GM23248 (cell line): ENCODE measurements at regions not wholly inside any gene's neighbourhood (a gene's known extent, or its start where the extent isn't known, plus 50 kb on each side); places are given as distances from the start of the nearest gene placed in this dataset.

Source experiments
- DNase-seq: peaks from one replicate; pipeline ENCODE4 v3.0.0-alpha.2; 2015
- H2AFZ ChIP-seq: fragments of 200-600 bp; sonication (generic); 2 replicates; pipeline ENCODE4 v1.6.1; 2016; ENCODE audit warnings: antibody characterized with exemption
- H3F3A ChIP-seq: fragments of 200-600 bp; sonication (generic); 2 replicates; pipeline ENCODE4 v1.6.1; 2016; ENCODE audit warnings: mild to moderate bottlenecking, antibody characterized with exemption, mixed run types; ENCODE audit not compliant: insufficient read depth
- H3K27ac ChIP-seq: fragments of 200-600 bp; sonication (generic); 2 replicates; pipeline ENCODE4 v1.5.1; 2016; ENCODE audit warnings: mild to moderate bottlenecking
- H3K27me3 ChIP-seq: fragments of 200-600 bp; sonication (generic); replicated peaks from 2 replicates; pipeline ENCODE4 v1.6.1; 2016; ENCODE audit warnings: mild to moderate bottlenecking; ENCODE audit not compliant: insufficient read depth
- H3K36me3 ChIP-seq: fragments of 200-600 bp; sonication (generic); 2 replicates; pipeline ENCODE4 v1.6.1; 2016; ENCODE audit warnings: low read depth, mild to moderate bottlenecking
- H3K4me1 ChIP-seq: fragments of 200-600 bp; sonication (generic); 2 replicates; pipeline ENCODE4 v1.6.1; 2016; ENCODE audit warnings: mild to moderate bottlenecking; ENCODE audit not compliant: insufficient read depth
- H3K4me2 ChIP-seq: fragments of 200-600 bp; sonication (generic); one replicate; pipeline ENCODE4 v1.6.1; 2016; ENCODE audit warnings: mild to moderate bottlenecking; ENCODE audit not compliant: unreplicated experiment
- H3K4me3 ChIP-seq: fragments of 200-600 bp; sonication (generic); 2 replicates; pipeline ENCODE4 v1.5.1; 2016; ENCODE audit warnings: mild to moderate bottlenecking
- H3K79me2 ChIP-seq: fragments of 200-600 bp; sonication (generic); 2 replicates; pipeline ENCODE4 v1.6.1; 2016; ENCODE audit warnings: mild to moderate bottlenecking; ENCODE audit not compliant: insufficient read depth
- H3K9ac ChIP-seq: fragments of 200-600 bp; sonication (generic); 2 replicates; pipeline ENCODE4 v1.6.1; 2016; ENCODE audit warnings: mild to moderate bottlenecking
- H3K9me2 ChIP-seq: fragments of 200-600 bp; sonication (generic); 2 replicates; pipeline ENCODE4 v1.6.1; 2016; ENCODE audit warnings: mixed run types, mild to moderate bottlenecking, moderate library complexity; ENCODE audit not compliant: insufficient read depth
- H3K9me3 ChIP-seq: fragments of 200-600 bp; sonication (generic); one replicate; pipeline ENCODE4 v1.6.1; 2017; ENCODE audit warnings: low read depth
- H4K20me1 ChIP-seq: fragments of 200-600 bp; sonication (generic); 2 replicates; pipeline ENCODE4 v1.6.0; 2016; ENCODE audit not compliant: insufficient read depth
- EZH2 ChIP-seq: fragments of 200-600 bp; sonication (generic); IDR thresholded peaks from 2 replicates; pipeline ENCODE4 v1.6.1; 2018; ENCODE audit warnings: antibody characterized with exemption, mild to moderate bottlenecking; ENCODE audit not compliant: insufficient read depth, poor library complexity, severe bottlenecking
- EZH2phosphoT487 ChIP-seq: fragments of 200-600 bp; sonication (generic); IDR thresholded peaks from 2 replicates; pipeline ENCODE4 v1.6.1; 2018; ENCODE audit warnings: antibody characterized with exemption, moderate library complexity, mild to moderate bottlenecking, low read depth; ENCODE audit not compliant: insufficient read depth
- WGBS, 2 experiments: methylation state at CpG; one replicate each; pipeline ENCODE4 v1.1.6; 2015 to 2017; ENCODE audit warnings: low lambda C conversion rate in 2 of 2, low coverage in 1 of 2; ENCODE audit errors: missing lambda C conversion rate in 2 of 2; 5-methylcytosine and 5-hydroxymethylcytosine counted together
- in situ Hi-C: fragments of 300-500 bp; cut with MboI; formaldehyde crosslinking; loops from 2 replicates; pipeline ENCODE4 v1.15.0; 2020

DNA sequence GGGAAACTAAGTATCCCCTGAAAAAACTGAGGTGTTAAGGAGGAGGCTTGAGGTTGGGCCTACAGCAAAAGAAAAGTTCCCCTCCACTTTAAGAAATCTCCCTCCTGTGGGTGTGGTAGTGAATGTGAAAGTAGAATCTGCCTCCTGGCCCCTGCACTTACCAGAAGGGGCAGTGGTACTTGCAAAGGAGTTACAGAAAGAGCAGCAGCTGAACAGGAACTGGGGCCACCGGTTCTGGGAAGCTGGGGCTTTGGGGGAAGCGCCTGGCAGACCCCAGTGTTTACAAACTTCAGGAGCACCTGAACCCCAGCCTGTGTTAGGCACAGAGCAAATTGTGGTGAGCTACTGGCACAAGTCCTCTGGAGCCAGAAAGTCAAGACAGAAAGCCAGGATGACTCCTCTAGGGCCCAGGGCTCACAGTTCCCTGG is 250.2 kb upstream of the FGGY start:
- no peak overlapping the region for H3K4me2 ChIP-seq
- H3K27ac ChIP-seq, result no peak overlapping the region
- no peak overlapping the region for H3K4me3 ChIP-seq
- no peak overlapping the region for H2AFZ ChIP-seq
- no peaks in the 10 kb centered on the region for H3K9me3 ChIP-seq
- no peaks in the 10 kb centered on the region for H3K27me3 ChIP-seq
- H3K4me1 ChIP-seq, result peaks cover 43% of the 10 kb centered on the region
- H3K9ac ChIP-seq, result no peak overlapping the region
- no peaks in the 10 kb centered on the region for H4K20me1 ChIP-seq
- H3F3A ChIP-seq, result peaks cover 34% of the 10 kb centered on the region
- TF ChIP-seq EZH2phosphoT487 (no peak), EZH2 (no peak)
- peak; percentile 18 for DNase-seq
- H3K9me2 ChIP-seq, result no peaks in the 10 kb centered on the region
- no peaks in the 10 kb centered on the region for H3K79me2 ChIP-seq
- 28 to 38% methylated on average over 2 of the region's 2 CpGs for WGBS, 2 experiments
- no peaks in the 10 kb centered on the region for H3K36me3 ChIP-seq
- in situ Hi-C loops, result no loop called here

DNA sequence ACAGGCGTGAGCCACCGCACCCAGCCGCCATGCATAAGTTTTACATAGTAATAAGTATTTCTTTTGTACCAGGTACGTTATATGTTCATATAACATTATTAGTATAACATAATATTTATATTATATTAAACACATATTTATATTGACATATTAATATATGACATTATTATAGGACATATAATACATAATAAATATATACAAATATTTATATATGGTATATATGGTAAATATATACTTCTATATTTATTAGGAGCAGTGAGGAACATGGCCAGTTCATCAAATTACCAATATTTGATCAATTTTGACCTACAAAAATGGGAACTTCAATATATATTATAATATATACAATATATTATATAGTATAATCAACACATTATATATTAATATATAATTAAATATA is 245.9 kb upstream of the FGGY start:
- Histone ChIP-seq H3K27ac (no peak overlapping the region), H3K9ac (no peak overlapping the region), H3K79me2 (no peaks in the 10 kb centered on the region), H2AFZ (no peak overlapping the region), H4K20me1 (no peaks in the 10 kb centered on the region), H3K27me3 (no peaks in the 10 kb centered on the region), H3K9me3 (no peaks in the 10 kb centered on the region), H3F3A (no peaks in the 10 kb centered on the region), H3K4me2 (no peak overlapping the region), H3K4me3 (no peak overlapping the region), H3K4me1 (peaks cover 9% of the 10 kb centered on the region; the same call in 1 of the 2 replicates), H3K36me3 (no peaks in the 10 kb centered on the region), H3K9me2 (no peaks in the 10 kb centered on the region)
- WGBS, 2 experiments, result 72 to 75% methylated on average over 4 of the region's 4 CpGs
- in situ Hi-C loops, result no loop called here
- no peak for DNase-seq
- TF ChIP-seq EZH2phosphoT487 (no peak), EZH2 (no peak)

DNA sequence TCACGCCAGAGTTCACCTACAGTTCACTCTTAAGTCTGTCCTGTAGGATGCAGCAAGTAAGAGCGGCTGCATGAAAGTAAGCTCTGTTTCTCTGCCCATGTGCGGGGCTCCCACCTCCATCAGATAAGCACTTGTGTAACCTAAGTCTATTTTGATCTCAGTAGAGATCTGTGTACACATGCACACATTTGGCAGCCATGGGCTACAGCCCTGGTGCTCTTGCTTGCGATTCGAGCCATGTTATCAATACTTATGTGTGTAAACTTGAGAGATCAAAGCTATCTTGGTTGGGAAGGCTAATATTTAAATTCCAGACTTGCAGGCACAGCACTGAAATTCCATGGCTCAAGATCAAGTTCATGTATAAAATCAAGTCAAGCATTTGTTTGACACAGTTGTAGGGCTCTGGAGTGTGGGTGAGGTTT is 244.7 kb upstream of the FGGY start:
- H3K27me3 ChIP-seq, result no peaks in the 10 kb centered on the region
- no peak overlapping the region for H3K9ac ChIP-seq
- no peaks in the 10 kb centered on the region for H3K36me3 ChIP-seq
- no peak overlapping the region for H3K4me3 ChIP-seq
- H3K9me2 ChIP-seq, result no peaks in the 10 kb centered on the region
- H3K4me2 ChIP-seq, result no peak overlapping the region
- H3K9me3 ChIP-seq, result no peaks in the 10 kb centered on the region
- no peaks in the 10 kb centered on the region for H3K79me2 ChIP-seq
- in situ Hi-C loops, result no loop called here
- no peak overlapping the region for H3K27ac ChIP-seq
- DNase-seq, result no peak
- H3F3A ChIP-seq, result no peaks in the 10 kb centered on the region
- 80 to 86% methylated on average over 5 of the region's 5 CpGs for WGBS, 2 experiments
- TF ChIP-seq EZH2phosphoT487, result no peak
- no peak for TF ChIP-seq EZH2
- no peak overlapping the region for H2AFZ ChIP-seq
- no peaks in the 10 kb centered on the region for H4K20me1 ChIP-seq
- H3K4me1 ChIP-seq, result peaks cover 10% of the 10 kb centered on the region

DNA sequence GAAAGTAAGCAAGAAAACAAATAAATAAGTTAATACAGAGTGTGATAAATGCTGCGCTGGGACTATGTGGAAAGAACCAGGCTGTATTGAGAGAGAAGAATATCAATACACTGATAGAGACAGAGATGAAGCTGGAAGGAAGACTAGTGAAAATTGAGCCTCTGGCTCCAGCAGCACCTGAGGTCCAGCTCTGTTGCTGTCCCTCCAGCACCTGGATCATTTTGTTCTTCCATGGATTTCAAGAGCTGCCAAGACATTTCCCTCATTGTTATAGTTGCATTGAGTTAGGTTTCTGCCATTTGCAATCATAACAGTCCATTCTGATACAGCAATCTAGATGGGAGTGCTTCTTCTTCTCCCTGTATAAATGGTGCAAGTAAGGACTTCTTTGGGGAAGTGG is 242.7 kb upstream of the FGGY start:
- H3K9ac ChIP-seq, result no peak overlapping the region
- no peaks in the 10 kb centered on the region for H3K9me2 ChIP-seq
- H3K36me3 ChIP-seq, result no peaks in the 10 kb centered on the region
- H4K20me1 ChIP-seq, result no peaks in the 10 kb centered on the region
- WGBS, 2 experiments, result 100% methylated on average over 1 of the region's 1 CpG
- no peak overlapping the region for H3K4me3 ChIP-seq
- no peaks in the 10 kb centered on the region for H3K79me2 ChIP-seq
- in situ Hi-C loops, result no loop called here
- no peak overlapping the region for H3K27ac ChIP-seq
- no peaks in the 10 kb centered on the region for H3K9me3 ChIP-seq
- no peak for DNase-seq
- H3F3A ChIP-seq, result no peaks in the 10 kb centered on the region
- no peak overlapping the region for H3K4me2 ChIP-seq
- no peak overlapping the region for H2AFZ ChIP-seq
- TF ChIP-seq EZH2phosphoT487 (no peak), EZH2 (no peak)
- H3K4me1 ChIP-seq, result peaks cover 23% of the 10 kb centered on the region
- no peaks in the 10 kb centered on the region for H3K27me3 ChIP-seq
